ENCODE measurements at regions not wholly inside any gene's neighbourhood (a gene's known extent, or its start where the extent isn't known, plus 50 kb on each side); places are given as distances from the start of the nearest gene placed in this dataset.

GRCh38 chr2:77864426-77864825 is 342.2 kb upstream of the LRRTM4 start (continued):
- TF ChIP-seq ZBTB39 (CRISPR knock-in tag; IDR thresholded peaks at IDR 0.05) = no peak
- no peak for TF ChIP-seq ZNF256 (CRISPR knock-in tag; conservative IDR thresholded peaks at IDR 0.05)
- TF ChIP-seq ZBTB1 (CRISPR knock-in tag; IDR thresholded peaks at IDR 0.05; ENCODE audit: borderline replicate concordance) = no peak
- no peak for TF ChIP-seq ZMYM4 (CRISPR knock-in tag; IDR thresholded peaks at IDR 0.05)
- no peak for TF ChIP-seq ZC3H4 (CRISPR knock-in tag; IDR thresholded peaks at IDR 0.05; ENCODE audit: borderline replicate concordance)
- no peak for TF ChIP-seq SMARCC2 (IDR thresholded peaks at IDR 0.05)
- TF ChIP-seq BCL3 (CRISPR knock-in tag; IDR thresholded peaks at IDR 0.05) = no peak
- TF ChIP-seq HNF1B (CRISPR knock-in tag; IDR thresholded peaks at IDR 0.05) = no peak
- TF ChIP-seq KDM5B (CRISPR knock-in tag; IDR thresholded peaks at IDR 0.05; ENCODE audit: borderline replicate concordance) = no peak

- in situ Hi-C loops (cut with HindIII; ENCODE audit: extremely low pct_ligation_motif_present, low pct_unique_long_range_greater_than_20kb) = no loop called here
- intact Hi-C loops (cut with micrococcal nuclease; ENCODE audit: unreplicated experiment) = no loop called here
- H3K36me3 ChIP-seq (replicated peaks in 1 of 2; ENCODE audit: control insufficient read depth in 1 of 2, insufficient read depth in 2 of 2, low read length in 2 of 2) = no peaks in the 10 kb centered on the region
- no peaks in the 10 kb centered on the region for H3K9me3 ChIP-seq (ENCODE audit: low read length)
- H3K4me1 ChIP-seq (ENCODE audit: insufficient read depth, low read length) = no peaks in the 10 kb centered on the region
- H3K79me2 ChIP-seq (ENCODE audit: insufficient read depth, low read length) = no peaks in the 10 kb centered on the region
- H4K20me1 ChIP-seq (ENCODE audit: insufficient read depth, low read length) = no peaks in the 10 kb centered on the region
- H3K4me2 ChIP-seq (ENCODE audit: low read depth, low read length) = no peak overlapping the region
- no peak overlapping the region for H3K27ac ChIP-seq (ENCODE audit: extremely low read length, insufficient read depth, low read length)
- no peak for ATAC-seq
- FAIRE-seq = no peak
- H3K27me3 ChIP-seq (ENCODE audit: control insufficient read depth in 1 of 2, insufficient read depth in 2 of 2, low read length in 2 of 2) = no peaks in the 10 kb centered on the region
- BruUV-seq (replicated peaks) = no TSS peak
- no peak overlapping the region for H3K4me3 ChIP-seq (replicated peaks in 1 of 3; ENCODE audit: insufficient read depth in 1 of 3, low read depth in 2 of 3, low read length in 3 of 3)
- no peak overlapping the region for H2AFZ ChIP-seq (ENCODE audit: low read length)
- no peak overlapping the region for H3K9ac ChIP-seq (ENCODE audit: insufficient read depth, low read depth, low read length)
- 81% methylated on average over 3 of the region's 3 CpGs for WGBS (ENCODE audit: low lambda C conversion rate)
- DNase-seq (ENCODE audit: low spot score) = no peak
- CTCF ChIA-PET (ENCODE audit: low intra/inter-chr PET ratio, low total read pairs) = no interaction called here
- POLR2A ChIA-PET = no interaction called here
- TF ChIP-seq ZNF761 (CRISPR knock-in tag; conservative IDR thresholded peaks at IDR 0.05) (no peak), ZNF747 (CRISPR knock-in tag; IDR thresholded peaks at IDR 0.05; ENCODE audit: borderline replicate concordance) (no peak), ZFP82 (CRISPR knock-in tag; IDR thresholded peaks at IDR 0.05; ENCODE audit: borderline replicate concordance) (no peak), CREM (IDR thresholded peaks at IDR 0.05) (no peak), CREM (CRISPR knock-in tag; IDR thresholded peaks at IDR 0.05) (no peak), CREB1 (IDR thresholded peaks at IDR 0.05) (no peak), CREB1 (CRISPR knock-in tag; IDR thresholded peaks at IDR 0.05) (no peak), MAFG (CRISPR knock-in tag; IDR thresholded peaks at IDR 0.05) (no peak), ZNF10 (CRISPR knock-in tag; IDR thresholded peaks at IDR 0.05; ENCODE audit: borderline replicate concordance, low read depth) (no peak), THAP8 (CRISPR knock-in tag; IDR thresholded peaks at IDR 0.05; ENCODE audit: borderline replicate concordance) (no peak), MXD1 (CRISPR knock-in tag; IDR thresholded peaks at IDR 0.05) (no peak), GTF3A (CRISPR knock-in tag; conservative IDR thresholded peaks at IDR 0.05) (no peak)
These were observed 344.5 kb upstream of the LRRTM4 start for GRCh38 chr2:77866661-77867060.

Data from HepG2 (cell line).